Sigmoid colon (tissue), 6 donors: ENCODE measurements at regions not wholly inside any gene's neighbourhood (a gene's known extent, or its start where the extent isn't known, plus 50 kb on each side); places are given as distances from the start of the nearest gene placed in this dataset.

ENCODE experiments used
- DNase-seq: peaks from one replicate; pipeline ENCODE4 v3.0.0-alpha.2; 2019
- H3K27ac ChIP-seq, 4 donors: fragments of 200-600 bp; sonication (generic); one replicate each; pipeline ENCODE4 v1.5.1; 2016 to 2019; ENCODE audit warnings: mild to moderate bottlenecking in 1 of 4
- H3K27me3 ChIP-seq, 3 donors: fragments of 200-600 bp; sonication (generic); one replicate each; pipeline ENCODE4 v1.5.1; 2019; ENCODE audit warnings: mild to moderate bottlenecking in 1 of 3
- H3K36me3 ChIP-seq, 4 donors: fragments of 200-600 bp; sonication (generic); one replicate each; pipeline ENCODE4 v1.5.1; 2016 to 2019
- H3K4me1 ChIP-seq, 4 donors: fragments of 200-600 bp; sonication (generic); one replicate each; pipeline ENCODE4 v1.5.1; 2017 to 2019
- H3K4me3 ChIP-seq, 4 donors: fragments of 200-600 bp; sonication (generic); one replicate each; pipeline ENCODE4 v1.5.1; 2017 to 2019; ENCODE audit warnings: mild to moderate bottlenecking in 2 of 4, moderate library complexity in 1 of 4
- H3K9me3 ChIP-seq, 4 donors: fragments of 200-600 bp in 3 of 4; sonication (generic) in 3 of 4; one replicate each; pipeline versions ENCODE4 v1.5.1 to v1.6.1; 2013 to 2019
- EP300 ChIP-seq, 4 donors: sonication (generic); formaldehyde crosslinking; IDR thresholded peaks; one replicate each; pipeline ENCODE4 v1.6.1; 2017; ENCODE audit warnings: antibody characterized with exemption in 4 of 4
- POLR2A ChIP-seq, 2 donors: fragments of 450-650 bp; IDR thresholded peaks; one replicate each; pipeline ENCODE4 v1.6.1; 2016; ENCODE audit warnings: antibody characterized with exemption in 2 of 2, mild to moderate bottlenecking in 2 of 2, moderate library complexity in 2 of 2
- POLR2AphosphoS5 ChIP-seq, 4 donors: sonication (generic); formaldehyde crosslinking; IDR thresholded peaks; one replicate each; pipeline ENCODE4 v1.6.1; 2017; ENCODE audit warnings: antibody characterized with exemption in 4 of 4
- WGBS, 2 donors: extraction: QIAGEN DNeasy Blood & Tissue Kit; methylation state at CpG; one replicate each; pipeline ENCODE4 v1.1.7; 2013; 5-methylcytosine and 5-hydroxymethylcytosine counted together
- intact Hi-C: fragments of 100-400 bp; cut with DNase I; formaldehyde crosslinking; loops from one replicate; pipeline ENCODE4 v1.15.1; 2023
- TF ChIP-seq, protein P1 (sequence below), 4 experiments: fragments of 450-650 bp in 3 of 4; fragments of 200-600 bp in 1 of 4; IDR thresholded peaks; one replicate each; pipeline ENCODE4 v1.5.1; 2016 to 2019; ENCODE audit warnings: antibody characterized with exemption in 4 of 4, mild to moderate bottlenecking in 3 of 4, moderate library complexity in 2 of 4
- donor health status: healthy with polysubstance abuse.
- donor health status: healthy.

DNA sequence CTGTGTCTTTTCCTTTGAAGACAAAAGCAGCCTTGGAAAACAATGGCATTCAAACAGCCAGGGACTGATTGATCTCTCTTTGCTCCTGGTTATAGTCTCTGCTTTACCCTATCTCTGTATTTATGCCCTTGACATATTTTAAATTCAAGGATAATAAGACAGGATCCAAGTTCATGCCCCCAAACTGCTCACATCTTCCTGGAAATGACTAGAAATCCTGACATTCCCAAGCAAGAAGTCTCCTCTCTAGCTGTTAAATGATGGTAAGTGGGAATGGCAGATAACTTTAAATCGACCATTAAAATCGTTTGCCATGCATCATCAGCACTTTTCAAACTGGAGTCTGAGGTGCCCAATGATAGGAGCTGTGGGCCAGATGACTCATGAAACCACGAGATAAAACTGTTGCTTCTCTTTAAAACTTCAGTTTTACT lies 435.6 kb downstream of the FOXO1 start:
- no peak overlapping the region for H3K4me3 ChIP-seq
- no peaks in the 10 kb centered on the region for H3K27me3 ChIP-seq
- no peaks in the 10 kb centered on the region for H3K36me3 ChIP-seq
- DNase-seq = no peak
- H3K27ac ChIP-seq = peak overlapping the region in 3 of 4 donors; percentile 24 to 40 (median 40)
- WGBS, 2 donors = 52 to 61% methylated on average over 3 of the region's 3 CpGs
- intact Hi-C loops = no loop called here
- TF ChIP-seq EP300 (IDR thresholded peaks at IDR 0.05) = no peak
- H3K4me1 ChIP-seq = peaks cover 0 to 20% (median 14%) of the 10 kb centered on the region in 4 donors
- H3K9me3 ChIP-seq = no peaks in the 10 kb centered on the region

GRCh38 chr13:40231311-40231710 lies 435.1 kb downstream of the FOXO1 start:
- Histone ChIP-seq H3K9me3 (no peaks in the 10 kb centered on the region), H3K27ac (peak overlapping the region in 3 of 4 donors; percentile 24 to 40 (median 40)), H3K4me3 (no peak overlapping the region), H3K36me3 (no peaks in the 10 kb centered on the region), H3K4me1 (peaks cover 0 to 20% (median 14%) of the 10 kb centered on the region in 4 donors), H3K27me3 (no peaks in the 10 kb centered on the region)
- no peak for DNase-seq
- WGBS, 2 donors = 55 to 61% methylated on average over 2 of the region's 2 CpGs
- intact Hi-C loops = no loop called here
- TF ChIP-seq POLR2A (IDR thresholded peaks at IDR 0.05) = no peak
- TF ChIP-seq POLR2AphosphoS5 (IDR thresholded peaks at IDR 0.05) = peak in 2 of 4 donors; percentile 13 to 20

DNA sequence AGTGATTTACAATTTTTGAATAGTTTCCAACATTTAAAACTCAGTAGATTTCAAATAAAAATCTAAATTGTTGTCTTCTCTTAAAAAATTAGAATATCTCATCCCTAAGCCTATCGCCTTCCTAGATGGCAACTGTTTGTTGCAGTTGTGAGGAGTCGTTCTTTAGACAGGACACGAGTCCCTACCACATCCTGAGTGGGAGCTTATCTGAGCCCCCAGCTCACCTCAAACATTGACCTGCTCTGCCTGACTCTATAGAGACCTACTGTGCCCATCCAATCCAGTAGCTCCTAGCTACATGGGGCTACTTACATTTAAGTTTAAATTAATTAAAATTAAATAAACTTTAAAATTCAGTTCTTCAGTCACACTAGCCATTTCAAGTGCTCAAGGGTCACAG lies 434.7 kb downstream of the FOXO1 start:
- Histone ChIP-seq H3K27me3 (no peaks in the 10 kb centered on the region), H3K4me3 (no peak overlapping the region), H3K4me1 (peaks cover 0 to 20% (median 16%) of the 10 kb centered on the region in 4 donors), H3K9me3 (no peaks in the 10 kb centered on the region), H3K27ac (peak overlapping the region in 3 of 4 donors; percentile 24 to 40 (median 40)), H3K36me3 (no peaks in the 10 kb centered on the region)
- 72 to 89% methylated on average over 3 of the region's 3 CpGs for WGBS, 2 donors
- intact Hi-C loops = no loop called here
- DNase-seq = no peak
- no peak for TF ChIP-seq EP300 (IDR thresholded peaks at IDR 0.05)

DNA sequence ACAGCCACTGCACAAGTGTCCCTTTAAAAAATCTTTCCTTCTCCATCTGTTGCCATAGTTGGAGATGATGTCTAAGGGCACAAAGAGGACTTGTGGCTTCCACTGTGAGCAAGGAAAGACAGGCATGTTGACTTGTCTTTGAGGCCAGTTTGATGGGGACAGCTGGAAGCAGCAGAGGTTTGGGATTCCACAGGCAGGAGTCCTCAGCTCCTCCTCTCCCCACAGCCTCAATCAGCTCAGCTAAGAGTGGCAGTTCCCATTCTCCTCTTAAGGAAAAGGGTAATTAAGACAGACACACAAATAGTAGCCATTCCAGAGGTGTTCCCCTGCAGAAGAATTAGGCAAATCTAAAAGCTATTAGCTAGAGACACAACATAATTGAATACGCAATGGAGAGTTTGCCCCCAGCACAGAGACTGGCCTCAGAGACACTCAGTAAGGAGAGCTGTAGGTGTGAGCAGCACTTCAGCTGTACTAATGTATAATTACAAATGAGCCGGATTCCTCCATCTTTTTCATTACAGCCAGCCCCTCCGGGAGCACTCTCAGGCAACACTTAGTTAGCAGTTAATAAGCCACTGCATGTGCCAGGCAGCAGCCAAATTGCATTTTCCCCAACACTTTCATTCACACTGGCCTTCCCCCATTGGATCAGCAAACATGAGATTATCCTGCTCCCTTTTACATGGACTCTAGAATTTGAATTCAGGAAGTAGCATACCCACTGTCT lies 434.0 kb downstream of the FOXO1 start:
- no peak for DNase-seq
- TF ChIP-seq EP300 (IDR thresholded peaks at IDR 0.05) (no peak), POLR2AphosphoS5 (IDR thresholded peaks at IDR 0.05) (no peak), POLR2A (IDR thresholded peaks at IDR 0.05) (no peak)
- TF ChIP-seq, protein P1, sequence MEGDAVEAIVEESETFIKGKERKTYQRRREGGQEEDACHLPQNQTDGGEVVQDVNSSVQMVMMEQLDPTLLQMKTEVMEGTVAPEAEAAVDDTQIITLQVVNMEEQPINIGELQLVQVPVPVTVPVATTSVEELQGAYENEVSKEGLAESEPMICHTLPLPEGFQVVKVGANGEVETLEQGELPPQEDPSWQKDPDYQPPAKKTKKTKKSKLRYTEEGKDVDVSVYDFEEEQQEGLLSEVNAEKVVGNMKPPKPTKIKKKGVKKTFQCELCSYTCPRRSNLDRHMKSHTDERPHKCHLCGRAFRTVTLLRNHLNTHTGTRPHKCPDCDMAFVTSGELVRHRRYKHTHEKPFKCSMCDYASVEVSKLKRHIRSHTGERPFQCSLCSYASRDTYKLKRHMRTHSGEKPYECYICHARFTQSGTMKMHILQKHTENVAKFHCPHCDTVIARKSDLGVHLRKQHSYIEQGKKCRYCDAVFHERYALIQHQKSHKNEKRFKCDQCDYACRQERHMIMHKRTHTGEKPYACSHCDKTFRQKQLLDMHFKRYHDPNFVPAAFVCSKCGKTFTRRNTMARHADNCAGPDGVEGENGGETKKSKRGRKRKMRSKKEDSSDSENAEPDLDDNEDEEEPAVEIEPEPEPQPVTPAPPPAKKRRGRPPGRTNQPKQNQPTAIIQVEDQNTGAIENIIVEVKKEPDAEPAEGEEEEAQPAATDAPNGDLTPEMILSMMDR (IDR thresholded peaks at IDR 0.05) = no peak
- Histone ChIP-seq H3K36me3 (no peaks in the 10 kb centered on the region), H3K27me3 (no peaks in the 10 kb centered on the region), H3K9me3 (no peaks in the 10 kb centered on the region), H3K4me3 (no peak overlapping the region), H3K4me1 (peaks cover 0 to 20% (median 16%) of the 10 kb centered on the region in 4 donors), H3K27ac (peak overlapping the region in 1 of 4 donors; percentile 75)
- intact Hi-C loops = no loop called here
- WGBS, 2 donors = 85 to 89% methylated on average over 3 of the region's 3 CpGs

DNA sequence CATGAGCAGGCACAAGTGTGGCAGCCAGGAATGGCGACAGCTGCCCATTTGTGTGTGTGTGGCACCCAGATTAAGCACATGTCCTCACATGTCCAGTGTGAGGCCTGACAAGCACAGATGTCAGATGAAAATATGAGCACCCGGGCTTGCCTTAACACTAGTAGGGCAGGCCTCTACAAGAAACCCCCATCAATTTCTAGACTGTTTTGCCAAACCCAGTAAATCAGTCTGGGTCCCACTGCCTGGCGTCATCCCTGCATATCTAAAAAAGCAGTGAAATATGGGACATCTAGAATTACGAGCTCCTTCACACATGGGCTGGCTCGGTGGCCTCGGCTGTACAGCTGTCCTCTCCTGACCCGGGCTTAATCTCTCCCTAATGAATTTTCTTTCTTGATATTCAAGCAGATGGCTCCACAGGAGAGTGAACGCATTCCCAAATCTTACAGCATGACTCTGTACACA lies 432.7 kb downstream of the FOXO1 start:
- peak; percentile 64 for DNase-seq
- H3K4me1 ChIP-seq = peaks cover 0 to 18% (median 14%) of the 10 kb centered on the region in 4 donors
- 87 to 90% methylated on average over 8 of the region's 8 CpGs for WGBS, 2 donors
- peak in 1 of 4 donors; percentile 34 for TF ChIP-seq POLR2AphosphoS5 (IDR thresholded peaks at IDR 0.05)
- TF ChIP-seq POLR2A (IDR thresholded peaks at IDR 0.05) = no peak
- intact Hi-C loops = no loop called here
- H3K4me3 ChIP-seq = no peak overlapping the region
- H3K27me3 ChIP-seq = no peaks in the 10 kb centered on the region
- no peaks in the 10 kb centered on the region for H3K36me3 ChIP-seq
- no peaks in the 10 kb centered on the region for H3K9me3 ChIP-seq
- H3K27ac ChIP-seq = peak overlapping the region in 3 of 4 donors; percentile 17 to 75 (median 64)

GRCh38 chr13:40235160-40235796 lies 431.2 kb downstream of the FOXO1 start:
- 81 to 84% methylated on average over 6 of the region's 6 CpGs for whole genome bisulfite sequencing, 2 donors
- no peaks in the 10 kb centered on the region for H3K36me3 ChIP-seq
- TF ChIP-seq, protein P1 (IDR thresholded peaks at IDR 0.05) = no peak
- no peak for TF ChIP-seq POLR2A (IDR thresholded peaks at IDR 0.05)
- TF ChIP-seq EP300 (IDR thresholded peaks at IDR 0.05) = no peak
- TF ChIP-seq POLR2AphosphoS5 (IDR thresholded peaks at IDR 0.05) = no peak
- no peak for DNase-seq
- peak overlapping the region; percentile 54 to 81 (median 70) for H3K27ac ChIP-seq
- no peaks in the 10 kb centered on the region for H3K9me3 ChIP-seq
- H3K4me1 ChIP-seq = peaks cover 0 to 13% (median 12%) of the 10 kb centered on the region in 4 donors
- no peaks in the 10 kb centered on the region for H3K27me3 ChIP-seq
- H3K4me3 ChIP-seq = no peak overlapping the region
- intact Hi-C loops = no loop called here
